GM12873 (cell line): ENCODE measurements at regions not wholly inside any gene's neighbourhood (a gene's known extent, or its start where the extent isn't known, plus 50 kb on each side); places are given as distances from the start of the nearest gene placed in this dataset.

ENCODE experiments used
- TF ChIP-seq, protein P1 (sequence below): IDR thresholded peaks from 2 replicates; pipeline ENCODE4 v1.5.1; 2012; ENCODE audit warnings: low read depth, mild to moderate bottlenecking, moderate library complexity, low read length, control low read depth; ENCODE audit not compliant: insufficient read depth; ENCODE audit errors: missing control alignments

DNA sequence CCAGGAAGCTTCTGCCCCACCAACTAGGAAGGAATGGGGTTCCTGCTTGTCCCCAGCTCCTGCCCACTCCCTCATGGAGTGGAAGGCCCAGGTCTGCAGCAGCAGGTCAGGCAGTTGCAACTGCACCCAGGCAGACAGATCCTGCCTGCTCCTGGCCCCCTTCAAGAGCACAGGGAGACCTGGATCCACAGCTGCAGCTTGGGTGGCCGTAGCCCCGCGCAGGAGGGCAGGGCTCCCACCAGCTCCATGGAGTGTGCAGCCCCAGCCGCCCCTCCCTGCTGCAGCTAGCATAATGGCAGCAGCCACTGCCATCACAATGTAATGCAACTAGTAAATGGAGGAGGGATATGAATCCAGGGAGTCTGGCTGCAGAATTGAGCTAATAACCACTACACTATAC, 187.5 kb upstream of the PLET1 start:
- TF ChIP-seq, protein P1, sequence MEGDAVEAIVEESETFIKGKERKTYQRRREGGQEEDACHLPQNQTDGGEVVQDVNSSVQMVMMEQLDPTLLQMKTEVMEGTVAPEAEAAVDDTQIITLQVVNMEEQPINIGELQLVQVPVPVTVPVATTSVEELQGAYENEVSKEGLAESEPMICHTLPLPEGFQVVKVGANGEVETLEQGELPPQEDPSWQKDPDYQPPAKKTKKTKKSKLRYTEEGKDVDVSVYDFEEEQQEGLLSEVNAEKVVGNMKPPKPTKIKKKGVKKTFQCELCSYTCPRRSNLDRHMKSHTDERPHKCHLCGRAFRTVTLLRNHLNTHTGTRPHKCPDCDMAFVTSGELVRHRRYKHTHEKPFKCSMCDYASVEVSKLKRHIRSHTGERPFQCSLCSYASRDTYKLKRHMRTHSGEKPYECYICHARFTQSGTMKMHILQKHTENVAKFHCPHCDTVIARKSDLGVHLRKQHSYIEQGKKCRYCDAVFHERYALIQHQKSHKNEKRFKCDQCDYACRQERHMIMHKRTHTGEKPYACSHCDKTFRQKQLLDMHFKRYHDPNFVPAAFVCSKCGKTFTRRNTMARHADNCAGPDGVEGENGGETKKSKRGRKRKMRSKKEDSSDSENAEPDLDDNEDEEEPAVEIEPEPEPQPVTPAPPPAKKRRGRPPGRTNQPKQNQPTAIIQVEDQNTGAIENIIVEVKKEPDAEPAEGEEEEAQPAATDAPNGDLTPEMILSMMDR = no peak

DNA sequence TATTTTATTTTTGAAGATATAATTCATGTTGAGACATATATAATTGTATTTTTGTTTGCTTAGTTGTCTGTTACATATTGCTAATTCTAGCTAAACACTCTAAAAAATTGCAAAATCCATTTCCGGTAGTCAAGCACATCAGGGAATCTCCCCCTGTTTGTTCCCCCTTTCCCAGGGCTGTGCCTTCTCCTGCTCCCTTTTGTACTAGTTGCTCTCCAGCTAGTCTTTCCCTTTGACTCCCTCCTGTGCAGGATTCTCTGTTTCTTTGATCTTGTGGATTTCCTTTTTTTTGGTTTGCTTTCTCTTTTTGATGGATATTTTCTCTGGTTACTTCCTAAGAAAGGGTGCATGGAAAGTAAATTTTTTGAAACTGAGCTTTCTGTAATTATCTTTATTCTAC, 188.1 kb upstream of the PLET1 start:
- TF ChIP-seq, protein P1 = no peak

DNA sequence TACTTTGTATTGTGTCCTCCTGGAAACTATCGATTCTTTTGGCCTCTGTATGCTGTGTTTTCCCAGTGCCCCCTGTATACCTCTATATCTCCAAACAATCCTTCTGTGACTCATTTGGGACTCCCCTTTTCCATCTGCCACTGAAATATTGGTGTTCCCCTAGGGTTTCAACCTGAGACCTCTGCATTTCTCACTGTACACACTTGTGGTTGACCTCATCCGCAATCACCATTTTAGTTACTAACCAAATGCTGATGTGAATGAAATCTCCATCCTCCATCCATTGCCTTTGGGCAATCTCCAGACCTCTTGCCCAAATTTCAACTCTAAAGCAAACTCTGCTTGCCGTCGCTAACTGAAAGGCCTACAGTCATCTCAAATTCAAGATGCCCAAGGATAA, 190.6 kb upstream of the PLET1 start:
- TF ChIP-seq, protein P1 = no peak

DNA sequence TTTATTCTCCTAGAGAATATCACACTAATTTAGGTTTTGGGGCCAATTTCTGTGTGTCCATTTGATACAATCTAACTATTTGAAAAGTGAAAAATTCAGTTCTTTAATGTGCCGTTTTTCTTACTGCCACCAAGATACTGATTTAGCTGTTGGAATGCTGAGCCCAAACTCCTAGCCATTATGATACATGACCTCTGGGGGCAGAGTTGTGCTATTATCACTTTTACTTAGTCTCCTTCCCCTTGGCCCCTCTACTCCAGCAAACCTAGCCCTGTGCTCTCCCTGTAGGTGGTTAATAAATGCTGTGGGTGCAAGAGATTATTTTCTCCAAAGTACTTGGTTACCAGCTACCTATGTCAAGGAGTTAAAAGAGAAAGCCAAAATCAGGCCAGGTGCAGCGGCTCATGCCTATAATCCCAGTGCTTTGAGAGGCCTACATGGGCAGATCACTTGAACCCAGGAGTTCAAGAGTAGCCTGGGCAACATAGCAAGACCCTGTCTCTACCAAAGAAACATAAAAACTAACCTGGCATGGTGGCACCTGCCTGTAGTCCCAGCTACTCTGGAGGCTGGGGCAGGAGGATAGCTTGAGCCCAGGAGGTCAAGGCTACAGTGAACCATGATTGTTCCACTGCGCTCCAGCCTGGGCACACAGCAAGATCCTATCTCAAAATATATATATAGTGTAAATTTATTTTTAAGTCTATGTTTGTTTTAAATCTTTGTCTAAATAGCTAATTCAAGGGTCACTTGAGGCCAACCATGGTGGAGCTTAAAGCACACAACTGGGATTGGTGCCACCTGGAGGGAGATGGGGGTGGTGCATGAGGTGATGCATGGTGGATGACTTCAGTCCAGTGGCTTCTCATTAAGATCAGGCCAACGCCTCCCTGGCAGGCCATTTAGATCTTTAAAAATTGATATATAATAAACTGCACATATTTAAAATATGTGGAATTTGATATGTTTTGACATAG, 193.2 kb upstream of the PLET1 start:
- TF ChIP-seq, protein P1 = peak; percentile 63

DNA sequence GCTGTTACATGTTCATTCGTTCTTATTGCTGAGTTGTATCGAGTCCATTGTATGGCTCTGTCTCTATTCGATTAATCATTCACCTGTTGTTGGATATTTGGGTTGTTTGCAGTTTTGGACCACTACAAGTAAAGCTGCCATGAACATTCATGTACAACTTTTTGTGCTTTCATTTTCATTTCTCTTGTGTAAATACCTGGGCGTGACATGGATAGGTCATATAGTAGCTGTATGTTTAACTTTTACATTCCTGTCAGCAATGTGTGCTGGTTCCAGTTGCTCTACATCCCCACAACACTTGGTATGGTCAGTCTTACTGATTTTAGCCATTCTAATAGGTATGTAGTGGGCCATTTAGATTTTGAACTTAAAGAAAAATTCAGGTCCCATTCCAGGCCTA, 194.2 kb upstream of the PLET1 start:
- TF ChIP-seq, protein P1 = no peak

DNA sequence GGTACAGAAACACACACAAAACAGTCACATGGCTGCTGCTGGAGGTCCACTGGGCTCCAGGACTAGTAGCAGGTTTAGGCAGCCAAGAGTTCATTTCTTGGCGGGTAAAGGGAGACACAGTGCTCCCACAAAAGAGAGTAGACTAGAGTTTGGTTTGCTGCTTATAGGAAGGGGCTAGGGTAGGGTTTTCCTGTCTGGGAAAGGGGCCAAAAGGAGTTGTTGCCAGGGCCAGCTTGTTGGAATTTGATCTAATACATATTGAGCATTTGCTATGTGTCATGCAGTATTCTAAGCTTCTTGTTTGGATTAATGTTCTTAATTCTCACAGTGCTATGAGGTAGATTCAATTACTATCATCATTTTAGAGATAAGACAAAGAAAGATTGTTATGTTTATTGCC, 195.1 kb upstream of the PLET1 start:
- TF ChIP-seq, protein P1 = no peak

DNA sequence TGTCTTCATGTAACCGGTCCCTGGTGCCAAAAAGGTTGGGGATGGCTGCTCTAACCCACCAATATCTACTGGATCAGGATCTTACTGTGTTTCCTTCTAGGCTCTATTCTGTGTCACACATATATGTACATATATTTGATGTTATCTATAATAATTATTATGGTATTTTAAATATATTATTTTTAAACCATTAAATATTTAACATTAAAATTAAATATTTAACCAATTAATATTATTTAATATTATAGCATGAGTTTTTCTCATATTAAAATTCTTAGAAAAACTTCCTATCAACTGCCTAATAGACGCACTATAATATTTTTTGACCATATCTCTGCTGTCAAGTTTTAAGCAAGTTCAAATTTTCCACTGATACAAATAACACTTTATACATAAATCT, 196.9 kb upstream of the PLET1 start:
- TF ChIP-seq, protein P1 = no peak
